ENCODE measurements at regions not wholly inside any gene's neighbourhood (a gene's known extent, or its start where the extent isn't known, plus 50 kb on each side); places are given as distances from the start of the nearest gene placed in this dataset.
A peak's percentile ranks its signal among the peaks of the same experiment; 100 is the strongest.

DNA sequence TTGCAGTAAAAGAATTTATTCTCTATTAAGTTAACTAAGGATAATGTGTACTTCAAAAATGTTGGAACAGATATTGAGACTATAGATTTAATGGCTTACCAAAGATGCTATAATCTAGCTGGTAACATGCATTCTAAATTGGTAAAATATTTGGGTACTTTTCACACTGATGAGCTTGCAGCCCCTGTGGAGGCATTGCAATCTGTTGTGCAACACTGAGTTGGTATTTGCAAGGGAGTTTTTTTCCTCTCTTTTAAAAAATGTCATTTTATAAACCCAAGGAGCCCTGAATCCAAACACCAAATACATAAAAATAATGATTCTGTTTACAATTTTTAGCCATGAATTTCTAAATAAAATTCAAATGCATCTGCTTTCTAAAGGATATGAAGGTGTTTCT is 944.8 kb downstream of the DTWD2 start:
- DNase-seq (ENCODE audit: low spot score), result no peak

- DNase-seq (ENCODE audit: low spot score), result no peak
Measured at GRCh38 chr5:118042076-118042475, 946.3 kb downstream of the DTWD2 start.

DNA sequence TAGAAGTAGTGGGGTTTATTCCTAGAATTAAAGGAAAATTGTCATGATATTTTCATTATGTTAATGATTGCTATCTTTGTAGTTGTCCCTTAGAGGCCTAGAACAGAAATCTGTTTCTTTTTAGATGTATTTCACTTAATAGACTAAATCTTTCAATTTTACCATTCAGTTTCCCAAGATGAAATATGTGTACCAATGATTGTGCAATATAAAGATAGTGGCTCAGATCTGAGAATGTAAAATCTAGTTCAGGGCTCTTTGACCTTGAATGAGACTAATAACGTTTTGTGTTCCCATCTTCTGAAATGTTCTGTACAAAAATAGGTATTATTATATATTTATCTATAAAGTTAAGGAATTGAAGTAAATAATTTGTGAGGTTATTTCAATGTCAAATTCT is 947.9 kb downstream of the DTWD2 start:
- no peak for DNase-seq (ENCODE audit: low spot score)

DNA sequence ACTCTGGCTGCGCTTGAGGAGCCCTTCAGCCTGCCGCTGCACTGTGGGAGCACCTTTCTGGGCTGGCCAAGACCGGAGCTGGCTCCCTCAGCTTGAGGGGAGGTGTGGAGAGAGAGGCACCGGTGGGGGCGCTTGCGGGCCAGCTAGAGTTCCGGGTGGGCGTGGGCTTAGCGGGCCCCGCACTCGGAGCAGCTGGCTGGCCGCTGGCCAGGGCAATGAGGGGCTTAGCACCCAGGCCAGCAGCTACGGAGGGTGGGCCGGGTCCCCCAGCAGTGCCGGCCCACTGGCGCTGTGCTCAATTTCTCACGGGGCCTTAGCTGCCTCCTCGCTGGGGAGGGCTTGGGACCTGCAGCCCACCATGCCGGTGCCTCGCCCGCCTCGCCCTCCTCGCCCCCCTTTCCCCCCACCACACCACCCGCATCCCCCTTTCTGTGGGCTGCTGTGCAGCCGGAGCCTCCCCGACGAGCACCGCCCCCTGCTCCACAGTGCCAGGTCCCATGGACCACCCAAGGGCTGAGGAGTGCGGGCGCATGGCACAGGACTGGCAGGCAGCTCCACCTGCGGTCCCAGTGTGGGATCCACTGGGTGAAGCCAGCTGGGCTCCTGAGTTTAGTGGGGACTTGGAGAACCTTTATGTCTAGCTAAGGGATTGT is 954.5 kb downstream of the DTWD2 start:
- no peak for DNase-seq (ENCODE audit: low spot score)

- DNase-seq (ENCODE audit: low spot score), result no peak
Measured at GRCh38 chr5:118029807-118030206, 958.5 kb downstream of the DTWD2 start.

- no peak for DNase-seq (ENCODE audit: low spot score)
Measured at GRCh38 chr5:118022062-118022461, 966.3 kb downstream of the DTWD2 start.

- no peak for DNase-seq (ENCODE audit: low spot score)
Measured at GRCh38 chr5:118017536-118017935, 970.8 kb downstream of the DTWD2 start.

- DNase-seq (ENCODE audit: low spot score), result no peak
Measured at GRCh38 chr5:118016396-118016795, 972.0 kb downstream of the DTWD2 start.

GRCh38 chr5:118015511-118015910 is 972.8 kb downstream of the DTWD2 start:
- no peak for DNase-seq (ENCODE audit: low spot score)

DNA sequence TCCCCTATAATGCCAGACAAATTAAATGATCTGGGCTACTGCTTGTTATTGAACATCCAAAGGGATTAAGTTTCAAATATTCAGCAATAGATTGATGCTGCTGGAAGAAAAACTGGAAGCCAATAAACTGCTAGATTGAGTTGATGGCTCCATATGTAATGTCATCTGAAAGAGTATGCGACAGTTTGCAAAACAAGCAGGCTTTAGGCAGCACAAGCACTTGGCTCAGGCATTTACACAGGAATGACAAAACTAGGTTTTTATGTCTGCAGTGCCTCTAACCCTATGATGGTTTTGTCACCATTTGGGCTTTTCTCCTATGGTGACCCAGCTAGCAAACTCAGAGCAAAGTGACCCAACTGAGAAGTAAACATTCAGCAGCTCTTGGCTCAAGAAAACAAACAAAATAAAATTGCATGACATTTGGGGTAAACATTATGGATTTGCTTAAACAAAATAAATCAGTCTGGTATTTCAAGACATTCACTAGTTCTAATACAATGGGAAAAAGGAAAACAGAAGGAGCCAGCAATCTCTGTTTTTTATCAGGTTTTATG is 978.5 kb downstream of the DTWD2 start:
- DNase-seq (ENCODE audit: low spot score), result no peak

- DNase-seq (ENCODE audit: low spot score), result no peak
Measured at GRCh38 chr5:118008779-118009178, 979.6 kb downstream of the DTWD2 start.

DNA sequence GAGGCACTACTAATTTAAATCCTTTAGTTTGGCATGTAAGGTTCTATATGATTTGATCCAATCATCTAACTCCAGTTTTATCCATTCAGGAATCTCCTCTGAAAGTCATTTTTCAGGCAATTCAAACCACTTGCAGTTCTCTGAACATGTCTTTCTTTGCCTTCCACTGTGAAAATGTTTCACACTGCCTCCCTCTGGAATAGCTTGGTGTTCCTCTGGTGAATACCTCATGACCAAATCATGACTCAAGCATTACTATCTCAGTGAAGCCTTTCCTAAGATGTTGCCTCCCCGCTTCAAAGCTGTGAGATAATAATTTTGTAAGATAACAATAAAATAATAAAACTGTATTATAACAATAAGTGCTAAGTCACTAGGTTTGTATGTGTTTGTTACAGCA is 981.1 kb downstream of the DTWD2 start:
- no peak for DNase-seq (ENCODE audit: low spot score)

DNA sequence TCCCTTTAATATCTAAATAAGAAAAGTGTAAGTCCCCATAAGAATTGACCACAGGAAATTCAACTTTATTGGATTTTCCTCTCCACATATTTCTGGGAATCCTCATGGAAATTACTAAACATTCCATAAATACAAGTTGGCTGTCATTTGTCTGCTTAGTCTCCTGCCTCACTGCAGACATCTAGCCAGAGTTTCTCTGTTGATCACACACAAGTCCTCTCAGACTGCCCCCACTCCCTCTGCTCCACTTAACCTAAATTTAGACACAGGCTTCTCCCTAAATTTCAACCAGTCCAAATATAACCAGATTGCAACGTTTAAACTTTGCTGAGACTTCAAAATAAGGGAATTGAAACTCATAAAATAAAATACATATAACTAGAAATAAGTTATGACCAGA is 982.1 kb downstream of the DTWD2 start:
- no peak for DNase-seq (ENCODE audit: low spot score)

GRCh38 chr5:117999939-118000549 is 988.3 kb downstream of the DTWD2 start:
- DNase-seq (ENCODE audit: low spot score), result no peak

GRCh38 chr5:117982691-117983090 is 1005.7 kb downstream of the DTWD2 start:
- DNase-seq (ENCODE audit: low spot score), result no peak

- DNase-seq (ENCODE audit: low spot score), result no peak
Measured at GRCh38 chr5:117973785-117974184, 1014.6 kb downstream of the DTWD2 start.

- DNase-seq (ENCODE audit: low spot score), result no peak
Measured at GRCh38 chr5:117955831-117956230, 1032.5 kb downstream of the DTWD2 start.

DNA sequence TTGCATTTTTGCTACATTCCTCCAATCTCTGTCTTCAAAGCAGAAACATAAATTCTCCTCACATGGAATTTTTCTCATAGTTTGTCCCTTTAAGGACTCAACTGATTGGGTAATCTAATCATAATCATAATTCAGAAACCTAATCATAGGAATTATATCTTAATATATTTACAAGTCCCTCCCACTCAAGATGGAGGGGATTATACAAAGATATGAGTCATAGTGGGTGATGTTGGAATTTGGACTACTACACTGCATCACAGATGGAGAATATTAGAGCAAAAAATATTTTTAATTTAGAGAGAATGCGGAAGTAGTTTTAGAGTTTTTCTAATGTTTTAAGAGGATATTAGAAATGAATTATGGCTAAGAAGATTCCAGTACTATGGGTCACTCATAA is 1034.0 kb downstream of the DTWD2 start:
- peak; percentile 15 for DNase-seq (ENCODE audit: low spot score)

GRCh38 chr5:117953272-117953671 is 1035.1 kb downstream of the DTWD2 start:
- DNase-seq (ENCODE audit: low spot score), result no peak

GRCh38 chr5:117947836-117948235 is 1040.5 kb downstream of the DTWD2 start:
- DNase-seq (ENCODE audit: low spot score), result no peak

GRCh38 chr5:117947121-117947520 is 1041.2 kb downstream of the DTWD2 start:
- DNase-seq (ENCODE audit: low spot score), result no peak

DNA sequence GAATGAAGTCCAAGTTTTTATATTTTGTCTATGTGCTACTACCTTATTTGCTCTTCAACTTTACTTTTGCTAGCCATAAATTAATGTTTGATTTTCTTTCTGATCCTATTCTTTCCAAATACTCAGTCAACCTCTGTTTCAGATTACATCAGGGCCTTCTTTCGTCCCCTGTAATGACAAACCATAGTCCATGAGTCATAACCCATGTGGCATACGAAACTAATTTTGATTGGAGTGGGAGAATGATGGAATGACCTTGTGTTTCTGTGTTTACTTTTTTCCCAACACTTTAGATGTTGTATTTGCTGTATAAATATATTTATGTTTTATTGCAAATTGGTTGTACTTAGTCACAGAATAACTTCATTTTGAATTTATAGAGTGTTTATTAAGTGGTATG is 1043.1 kb downstream of the DTWD2 start:
- DNase-seq (ENCODE audit: low spot score), result no peak

GRCh38 chr5:117943541-117943940 is 1044.8 kb downstream of the DTWD2 start:
- no peak for DNase-seq (ENCODE audit: low spot score)

All from AG08395 (cell line).